ENCODE measurements at regions not wholly inside any gene's neighbourhood (a gene's known extent, or its start where the extent isn't known, plus 50 kb on each side); places are given as distances from the start of the nearest gene placed in this dataset.

DNA sequence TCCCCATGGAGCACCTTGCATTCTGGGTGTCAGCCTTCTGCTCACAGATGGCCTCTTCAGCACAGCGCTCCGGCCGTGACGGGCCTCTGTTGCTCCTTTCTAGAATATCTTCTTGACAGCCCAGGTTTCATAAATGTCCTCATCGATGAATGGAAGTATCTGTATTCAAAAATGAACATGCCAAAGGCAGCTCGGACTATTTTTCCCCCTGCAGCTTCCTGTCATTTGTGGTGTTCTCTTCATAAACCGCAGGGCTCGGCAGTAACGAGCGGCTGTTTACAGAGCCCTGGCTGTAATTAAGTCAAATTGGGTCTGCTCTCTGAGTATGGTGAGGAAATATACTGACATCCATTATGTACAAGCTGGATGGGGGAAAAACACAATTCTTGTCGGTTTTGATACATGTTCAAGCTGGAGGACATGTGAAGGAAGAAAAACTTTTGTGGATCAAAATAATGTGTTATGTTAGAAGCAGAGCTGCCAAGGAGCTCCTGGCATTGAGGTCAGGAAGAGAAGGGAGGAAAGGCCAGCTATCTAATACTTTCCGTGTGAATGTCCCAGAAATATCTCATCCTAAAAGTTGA, 154.1 kb upstream of the CD180 start:
- Histone ChIP-seq H2AFZ (ENCODE audit: low read length) (no peak overlapping the region), H2BK12ac (ENCODE audit: low read length) (no peak overlapping the region), H3K23ac (ENCODE audit: low read depth, low read length, poor library complexity) (no peak overlapping the region), H3K36me3 (replicated peaks in 1 of 2; ENCODE audit: control insufficient read depth in 2 of 2, insufficient read depth in 2 of 2, low read length in 2 of 2) (no peaks in the 10 kb centered on the region), H2BK120ac (ENCODE audit: low read depth, low read length) (no peak overlapping the region), H3K79me1 (ENCODE audit: low read depth, low read length) (no peaks in the 10 kb centered on the region), H3K4me1 (ENCODE audit: control insufficient read depth in 2 of 2, insufficient read depth in 1 of 2, low read depth in 1 of 2, low read length in 2 of 2) (peaks cover 6 to 10% of the 10 kb centered on the region in 2 donors), H4K91ac (ENCODE audit: low read depth, low read length, poor library complexity) (no peak overlapping the region), H3K14ac (ENCODE audit: low read length) (no peak overlapping the region), H3K27ac (replicated peaks; ENCODE audit: low read length) (no peak overlapping the region), H4K8ac (ENCODE audit: low read depth, low read length) (no peak overlapping the region), H3K9me3 (replicated peaks in 1 of 2; ENCODE audit: control insufficient read depth in 2 of 2, insufficient read depth in 1 of 2, low read depth in 1 of 2, low read length in 2 of 2) (no peaks in the 10 kb centered on the region), H2BK15ac (ENCODE audit: low read length) (no peak overlapping the region), H3K18ac (ENCODE audit: low read length) (no peak overlapping the region), H3K4ac (ENCODE audit: low read length) (no peak overlapping the region), H3K4me3 (ENCODE audit: low read length in 2 of 2) (no peak overlapping the region), H2BK5ac (ENCODE audit: low read length) (no peak overlapping the region), H3K9ac (ENCODE audit: low read depth, low read length, poor library complexity) (no peak overlapping the region), H3K27me3 (ENCODE audit: control insufficient read depth in 3 of 3, insufficient read depth in 3 of 3, low read depth in 1 of 3, low read length in 3 of 3) (no peaks in the 10 kb centered on the region), H3K4me2 (ENCODE audit: insufficient read depth, low read length, poor library complexity, severe bottlenecking) (no peak overlapping the region), H2AK5ac (ENCODE audit: low read depth, low read length) (no peak overlapping the region)
- no peak for DNase-seq (ENCODE audit: low spot score)
- no CpG with 5 or more reads among the region's 12 CpGs for WGBS, 2 donors (ENCODE audit: extremely low coverage in 2 of 2, insufficient read length in 2 of 2, insufficient replicate concordance in 1 of 2)

DNA sequence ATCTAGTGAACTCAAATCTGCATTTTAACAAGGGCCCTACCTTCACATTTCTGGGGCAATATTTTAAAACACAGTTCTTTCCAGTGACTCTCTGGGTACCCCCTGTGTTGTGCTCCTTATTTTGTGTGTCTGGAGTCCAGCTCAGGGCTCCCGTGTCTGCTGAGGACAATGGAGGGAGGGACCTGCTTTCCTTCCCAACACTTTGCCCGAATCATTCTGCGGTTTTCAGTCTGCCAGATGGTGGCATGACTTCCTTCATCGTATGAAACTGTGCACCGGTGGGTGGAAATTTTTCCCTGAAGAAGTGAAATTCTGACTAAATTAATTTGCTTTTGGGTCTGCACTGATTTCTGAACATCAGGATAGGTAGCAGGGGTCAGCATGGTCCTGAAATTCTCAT, 153.6 kb upstream of the CD180 start:
- no peak overlapping the region for H2BK5ac ChIP-seq (ENCODE audit: low read length)
- H3K36me3 ChIP-seq (replicated peaks in 1 of 2; ENCODE audit: control insufficient read depth in 2 of 2, insufficient read depth in 2 of 2, low read length in 2 of 2): no peaks in the 10 kb centered on the region
- no CpG with 5 or more reads among the region's 5 CpGs for WGBS, 2 donors (ENCODE audit: extremely low coverage in 2 of 2, insufficient read length in 2 of 2, insufficient replicate concordance in 1 of 2)
- no peak overlapping the region for H2BK120ac ChIP-seq (ENCODE audit: low read depth, low read length)
- H3K18ac ChIP-seq (ENCODE audit: low read length): peak overlapping the region; percentile 50
- peaks cover 0 to 1% of the 10 kb centered on the region in 2 donors for H3K9me3 ChIP-seq (replicated peaks in 1 of 2; ENCODE audit: control insufficient read depth in 2 of 2, insufficient read depth in 1 of 2, low read depth in 1 of 2, low read length in 2 of 2)
- no peaks in the 10 kb centered on the region for H3K27me3 ChIP-seq (ENCODE audit: control insufficient read depth in 3 of 3, insufficient read depth in 3 of 3, low read depth in 1 of 3, low read length in 3 of 3)
- H3K14ac ChIP-seq (ENCODE audit: low read length): no peak overlapping the region
- no peak overlapping the region for H3K4ac ChIP-seq (ENCODE audit: low read length)
- H3K4me1 ChIP-seq (ENCODE audit: control insufficient read depth in 2 of 2, insufficient read depth in 1 of 2, low read depth in 1 of 2, low read length in 2 of 2): peaks cover 6 to 7% of the 10 kb centered on the region in 2 donors
- no peak overlapping the region for H4K91ac ChIP-seq (ENCODE audit: low read depth, low read length, poor library complexity)
- no peak overlapping the region for H2BK15ac ChIP-seq (ENCODE audit: low read length)
- no peak overlapping the region for H3K4me3 ChIP-seq (ENCODE audit: low read length in 2 of 2)
- no peak overlapping the region for H2AK5ac ChIP-seq (ENCODE audit: low read depth, low read length)
- no peak overlapping the region for H3K9ac ChIP-seq (ENCODE audit: low read depth, low read length, poor library complexity)
- no peak overlapping the region for H3K23ac ChIP-seq (ENCODE audit: low read depth, low read length, poor library complexity)
- no peak overlapping the region for H3K4me2 ChIP-seq (ENCODE audit: insufficient read depth, low read length, poor library complexity, severe bottlenecking)
- no peak overlapping the region for H4K8ac ChIP-seq (ENCODE audit: low read depth, low read length)
- H3K79me1 ChIP-seq (ENCODE audit: low read depth, low read length): no peaks in the 10 kb centered on the region
- no peak overlapping the region for H2AFZ ChIP-seq (ENCODE audit: low read length)
- H3K27ac ChIP-seq (replicated peaks; ENCODE audit: low read length): no peak overlapping the region
- H2BK12ac ChIP-seq (ENCODE audit: low read length): no peak overlapping the region
- no peak for DNase-seq (ENCODE audit: low spot score)

DNA sequence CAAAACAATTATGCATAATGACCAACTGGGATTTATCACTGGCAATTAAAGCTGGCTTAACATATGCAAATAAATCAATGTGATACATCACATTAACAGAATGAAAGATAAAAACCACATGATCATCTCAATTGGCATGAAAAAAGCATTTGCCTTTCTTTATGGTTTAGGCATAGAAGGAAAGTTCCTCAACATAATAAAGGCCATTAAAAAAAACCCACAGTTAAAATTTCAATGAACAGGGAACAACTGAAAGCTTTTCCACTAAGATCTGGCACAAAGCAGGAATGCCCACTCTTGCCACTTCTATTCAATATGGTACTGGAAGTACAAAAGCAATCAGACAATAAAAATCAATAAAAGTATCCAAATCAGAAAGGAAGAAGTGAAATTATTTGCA, 151.2 kb upstream of the CD180 start:
- no peak overlapping the region for H4K8ac ChIP-seq (ENCODE audit: low read depth, low read length)
- no peaks in the 10 kb centered on the region for H3K79me1 ChIP-seq (ENCODE audit: low read depth, low read length)
- H3K9me3 ChIP-seq (replicated peaks in 1 of 2; ENCODE audit: control insufficient read depth in 2 of 2, insufficient read depth in 1 of 2, low read depth in 1 of 2, low read length in 2 of 2): peaks cover under 1 to 10% of the 10 kb centered on the region in 2 donors
- H3K14ac ChIP-seq (ENCODE audit: low read length): no peak overlapping the region
- H4K91ac ChIP-seq (ENCODE audit: low read depth, low read length, poor library complexity): no peak overlapping the region
- no peak overlapping the region for H3K18ac ChIP-seq (ENCODE audit: low read length)
- no peaks in the 10 kb centered on the region for H3K27me3 ChIP-seq (ENCODE audit: control insufficient read depth in 3 of 3, insufficient read depth in 3 of 3, low read depth in 1 of 3, low read length in 3 of 3)
- H2BK120ac ChIP-seq (ENCODE audit: low read depth, low read length): no peak overlapping the region
- H3K4ac ChIP-seq (ENCODE audit: low read length): no peak overlapping the region
- H3K36me3 ChIP-seq (replicated peaks in 1 of 2; ENCODE audit: control insufficient read depth in 2 of 2, insufficient read depth in 2 of 2, low read length in 2 of 2): peaks cover 0 to 2% of the 10 kb centered on the region in 2 donors
- H3K9ac ChIP-seq (ENCODE audit: low read depth, low read length, poor library complexity): no peak overlapping the region
- H2AK5ac ChIP-seq (ENCODE audit: low read depth, low read length): no peak overlapping the region
- H3K23ac ChIP-seq (ENCODE audit: low read depth, low read length, poor library complexity): no peak overlapping the region
- no peak overlapping the region for H3K4me2 ChIP-seq (ENCODE audit: insufficient read depth, low read length, poor library complexity, severe bottlenecking)
- no peak overlapping the region for H3K27ac ChIP-seq (replicated peaks; ENCODE audit: low read length)
- peaks cover 0 to 2% of the 10 kb centered on the region in 2 donors for H3K4me1 ChIP-seq (ENCODE audit: control insufficient read depth in 2 of 2, insufficient read depth in 1 of 2, low read depth in 1 of 2, low read length in 2 of 2)
- no peak overlapping the region for H3K4me3 ChIP-seq (ENCODE audit: low read length in 2 of 2)
- no peak overlapping the region for H2BK15ac ChIP-seq (ENCODE audit: low read length)
- no peak for DNase-seq (ENCODE audit: low spot score)
- no peak overlapping the region for H2BK12ac ChIP-seq (ENCODE audit: low read length)
- no peak overlapping the region for H2AFZ ChIP-seq (ENCODE audit: low read length)
- H2BK5ac ChIP-seq (ENCODE audit: low read length): no peak overlapping the region

DNA sequence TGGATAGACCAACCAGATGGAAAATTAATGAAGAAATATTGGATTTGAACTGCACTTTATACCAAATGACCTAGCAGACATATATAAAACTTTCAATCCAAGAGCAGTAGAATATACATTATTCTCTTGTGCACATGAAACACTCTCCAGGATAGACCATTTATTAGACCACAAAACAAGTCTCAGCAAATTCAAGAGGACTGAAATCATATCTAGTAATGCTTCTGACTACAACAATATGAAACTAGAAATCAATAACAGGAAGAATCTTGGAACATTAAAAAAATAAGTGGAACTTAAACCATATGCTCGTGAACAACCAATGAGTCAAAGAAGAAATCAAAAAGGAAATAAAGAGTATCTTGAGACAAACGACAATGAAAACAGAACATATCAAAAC, 150.0 kb upstream of the CD180 start:
- Histone ChIP-seq H2BK12ac (ENCODE audit: low read length) (no peak overlapping the region), H4K8ac (ENCODE audit: low read depth, low read length) (no peak overlapping the region), H2AK5ac (ENCODE audit: low read depth, low read length) (no peak overlapping the region), H4K91ac (ENCODE audit: low read depth, low read length, poor library complexity) (no peak overlapping the region), H3K27me3 (ENCODE audit: control insufficient read depth in 3 of 3, insufficient read depth in 3 of 3, low read depth in 1 of 3, low read length in 3 of 3) (no peaks in the 10 kb centered on the region), H3K18ac (ENCODE audit: low read length) (no peak overlapping the region), H2BK15ac (ENCODE audit: low read length) (no peak overlapping the region), H3K79me1 (ENCODE audit: low read depth, low read length) (no peaks in the 10 kb centered on the region), H3K36me3 (replicated peaks in 1 of 2; ENCODE audit: control insufficient read depth in 2 of 2, insufficient read depth in 2 of 2, low read length in 2 of 2) (peaks cover 0 to 2% of the 10 kb centered on the region in 2 donors), H2BK5ac (ENCODE audit: low read length) (no peak overlapping the region), H3K4me3 (ENCODE audit: low read length in 2 of 2) (no peak overlapping the region), H2AFZ (ENCODE audit: low read length) (no peak overlapping the region), H3K27ac (replicated peaks; ENCODE audit: low read length) (no peak overlapping the region), H3K23ac (ENCODE audit: low read depth, low read length, poor library complexity) (no peak overlapping the region), H3K9me3 (replicated peaks in 1 of 2; ENCODE audit: control insufficient read depth in 2 of 2, insufficient read depth in 1 of 2, low read depth in 1 of 2, low read length in 2 of 2) (peaks cover 3 to 10% of the 10 kb centered on the region in 2 donors), H3K4me2 (ENCODE audit: insufficient read depth, low read length, poor library complexity, severe bottlenecking) (no peak overlapping the region), H3K9ac (ENCODE audit: low read depth, low read length, poor library complexity) (no peak overlapping the region), H3K4ac (ENCODE audit: low read length) (no peak overlapping the region), H2BK120ac (ENCODE audit: low read depth, low read length) (no peak overlapping the region), H3K14ac (ENCODE audit: low read length) (no peak overlapping the region), H3K4me1 (ENCODE audit: control insufficient read depth in 2 of 2, insufficient read depth in 1 of 2, low read depth in 1 of 2, low read length in 2 of 2) (peaks cover 0 to 2% of the 10 kb centered on the region in 2 donors)
- no CpG with 5 or more reads among the region's 2 CpGs for WGBS, 2 donors (ENCODE audit: extremely low coverage in 2 of 2, insufficient read length in 2 of 2, insufficient replicate concordance in 1 of 2)
- no peak for DNase-seq (ENCODE audit: low spot score)
